Spleen (tissue), 11 donors: ENCODE measurements at regions not wholly inside any gene's neighbourhood (a gene's known extent, or its start where the extent isn't known, plus 50 kb on each side); places are given as distances from the start of the nearest gene placed in this dataset.

Experiments used
- DNase-seq: peaks from one replicate; pipeline ENCODE4 v3.0.0-alpha.2; 2020
- H3K27ac ChIP-seq, 8 donors: fragments of 200-600 bp; sonication (generic) in 7 of 8; 1 replicate in 4 of 8; 2 replicates in 4 of 8; pipeline versions ENCODE4 v1.5.0 to v1.8.0; 2016 to 2021; ENCODE audit warnings: inconsistent platforms in 4 of 8, mild to moderate bottlenecking in 4 of 8, moderate library complexity in 1 of 8
- H3K27me3 ChIP-seq, 7 donors: fragments of 200-600 bp; sonication (generic) in 6 of 7; replicated peaks in 1 of 7; 1 replicate in 4 of 7; 2 replicates in 3 of 7; pipeline versions ENCODE4 v1.5.0 to v1.8.0; 2016 to 2021; ENCODE audit warnings: inconsistent platforms in 3 of 7, mild to moderate bottlenecking in 1 of 7
- H3K36me3 ChIP-seq, 6 donors: fragments of 200-600 bp; sonication (generic) in 5 of 6; 1 replicate in 4 of 6; 2 replicates in 2 of 6; pipeline versions ENCODE4 v1.5.0 to v1.8.0; 2016 to 2021; ENCODE audit warnings: inconsistent platforms in 2 of 6
- H3K4me1 ChIP-seq, 6 donors: fragments of 200-600 bp; sonication (generic) in 5 of 6; 1 replicate in 3 of 6; 2 replicates in 3 of 6; pipeline versions ENCODE4 v1.5.0 to v1.8.0; 2016 to 2021; ENCODE audit warnings: inconsistent platforms in 3 of 6
- H3K4me3 ChIP-seq, 8 donors: fragments of 200-600 bp; sonication (generic) in 7 of 8; 1 replicate in 4 of 8; 2 replicates in 4 of 8; pipeline versions ENCODE4 v1.5.0 to v1.8.0; 2016 to 2021; ENCODE audit warnings: inconsistent platforms in 4 of 8, mild to moderate bottlenecking in 4 of 8, moderate library complexity in 2 of 8
- H3K9me3 ChIP-seq, 8 donors: fragments of 200-600 bp; sonication (generic) in 7 of 8; 1 replicate in 4 of 8; 2 replicates in 4 of 8; pipeline versions ENCODE4 v1.5.0 to v1.8.0; 2016 to 2021; ENCODE audit warnings: inconsistent platforms in 4 of 8
- POLR2A ChIP-seq, 3 donors: fragments of 450-650 bp; IDR thresholded peaks; one replicate each; pipeline ENCODE4 v1.5.1; 2017; ENCODE audit warnings: antibody characterized with exemption in 3 of 3, mild to moderate bottlenecking in 1 of 3
- POLR2AphosphoS5 ChIP-seq, 3 donors: sonication (generic); formaldehyde crosslinking; IDR thresholded peaks; one replicate each; pipeline ENCODE4 v1.5.1; 2017; ENCODE audit warnings: antibody characterized with exemption in 3 of 3
- WGBS, 5 donors: extraction: QIAGEN DNeasy Blood & Tissue Kit in 3 of 5; methylation state at CpG; one replicate each; pipeline versions ENCODE4 v1.1.5 to v1.1.7; 2013 to 2018; 5-methylcytosine and 5-hydroxymethylcytosine counted together
- intact Hi-C: fragments of 100-400 bp; cut with DNase I; formaldehyde crosslinking; loops from one replicate; pipeline ENCODE4 v1.15.0; 2023; ENCODE audit warnings: low total_unique reads
- TF ChIP-seq, protein P1 (sequence below), 11 experiments: fragments of 200-600 bp in 7 of 11; fragments of 450-650 bp in 4 of 11; sonication (generic) in 4 of 11; IDR thresholded peaks in 8 of 11; conservative IDR thresholded peaks in 3 of 11; 1 replicate in 7 of 11; 2 replicates in 4 of 11; pipeline versions ENCODE4 v1.4.0 to v1.8.0; 2016 to 2021; ENCODE audit warnings: antibody characterized with exemption in 11 of 11, inconsistent platforms in 4 of 11, mild to moderate bottlenecking in 1 of 11
- donor health status: healthy with polysubstance abuse.
- donor health status: DM: no; HTN: no; CAD: no; lungs with moderate emphysema.
- donor health status: DM: no; HTN: no; CAD: no.
- donor health status: Bipolar disorder and iron deficiency.
- donor health status: healthy.
- donor health status: DM: no; HTN: no; CAD: no.
- donor health status: DM: yes; HTN: yes; CAD: no.

DNA sequence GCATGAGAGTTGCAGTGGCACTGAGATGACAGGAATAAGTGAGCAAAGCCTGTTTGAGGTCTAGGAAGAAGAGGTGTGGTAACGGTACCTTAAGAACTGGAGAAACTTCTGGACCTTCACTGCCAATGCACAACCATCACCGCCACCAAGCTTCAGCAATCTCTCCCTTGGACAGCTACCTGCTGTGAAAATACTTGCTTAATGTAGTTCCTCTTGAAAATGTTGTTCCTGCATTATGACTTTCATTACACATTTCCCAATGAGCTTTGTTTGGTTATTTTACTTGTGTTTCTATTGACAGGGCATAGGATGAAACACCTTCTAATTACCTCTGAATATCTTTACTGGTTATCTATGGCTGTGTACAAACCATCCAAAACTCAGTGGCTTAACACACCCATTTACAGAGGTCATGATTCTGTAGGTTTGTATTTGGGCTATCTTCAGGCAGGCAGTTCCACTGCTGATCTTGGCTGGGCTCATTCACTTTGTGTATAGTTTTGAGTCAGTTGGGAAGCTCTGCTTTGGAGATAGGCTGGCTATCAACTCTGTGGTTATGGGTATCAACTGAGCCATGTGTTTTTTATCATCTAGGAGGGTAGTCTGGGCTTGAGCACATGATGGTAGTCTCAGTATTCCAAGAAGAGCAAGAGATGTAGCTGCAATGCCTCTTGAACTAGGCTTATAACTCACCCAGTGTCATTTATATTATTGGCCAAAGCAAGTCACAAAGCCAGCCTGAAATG lies 149.4 kb downstream of the ELAVL4 start:
- no peak for DNase-seq
- Histone ChIP-seq H3K4me1 (no peaks in the 10 kb centered on the region), H3K4me3 (no peak overlapping the region), H3K36me3 (no peaks in the 10 kb centered on the region), H3K27ac (no peak overlapping the region), H3K9me3 (no peaks in the 10 kb centered on the region), H3K27me3 (peaks cover 0 to 7% (median 0%) of the 10 kb centered on the region in 7 donors)
- TF ChIP-seq, protein P1, sequence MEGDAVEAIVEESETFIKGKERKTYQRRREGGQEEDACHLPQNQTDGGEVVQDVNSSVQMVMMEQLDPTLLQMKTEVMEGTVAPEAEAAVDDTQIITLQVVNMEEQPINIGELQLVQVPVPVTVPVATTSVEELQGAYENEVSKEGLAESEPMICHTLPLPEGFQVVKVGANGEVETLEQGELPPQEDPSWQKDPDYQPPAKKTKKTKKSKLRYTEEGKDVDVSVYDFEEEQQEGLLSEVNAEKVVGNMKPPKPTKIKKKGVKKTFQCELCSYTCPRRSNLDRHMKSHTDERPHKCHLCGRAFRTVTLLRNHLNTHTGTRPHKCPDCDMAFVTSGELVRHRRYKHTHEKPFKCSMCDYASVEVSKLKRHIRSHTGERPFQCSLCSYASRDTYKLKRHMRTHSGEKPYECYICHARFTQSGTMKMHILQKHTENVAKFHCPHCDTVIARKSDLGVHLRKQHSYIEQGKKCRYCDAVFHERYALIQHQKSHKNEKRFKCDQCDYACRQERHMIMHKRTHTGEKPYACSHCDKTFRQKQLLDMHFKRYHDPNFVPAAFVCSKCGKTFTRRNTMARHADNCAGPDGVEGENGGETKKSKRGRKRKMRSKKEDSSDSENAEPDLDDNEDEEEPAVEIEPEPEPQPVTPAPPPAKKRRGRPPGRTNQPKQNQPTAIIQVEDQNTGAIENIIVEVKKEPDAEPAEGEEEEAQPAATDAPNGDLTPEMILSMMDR (IDR thresholded peaks at IDR 0.05 in 8 of 11, conservative IDR thresholded peaks at IDR 0.05 in 3 of 11), result no peak
- intact Hi-C loops, result no loop called here
- WGBS, 5 donors, result 80 to 91% (median 84%) methylated on average over 2 of the region's 2 CpGs

DNA sequence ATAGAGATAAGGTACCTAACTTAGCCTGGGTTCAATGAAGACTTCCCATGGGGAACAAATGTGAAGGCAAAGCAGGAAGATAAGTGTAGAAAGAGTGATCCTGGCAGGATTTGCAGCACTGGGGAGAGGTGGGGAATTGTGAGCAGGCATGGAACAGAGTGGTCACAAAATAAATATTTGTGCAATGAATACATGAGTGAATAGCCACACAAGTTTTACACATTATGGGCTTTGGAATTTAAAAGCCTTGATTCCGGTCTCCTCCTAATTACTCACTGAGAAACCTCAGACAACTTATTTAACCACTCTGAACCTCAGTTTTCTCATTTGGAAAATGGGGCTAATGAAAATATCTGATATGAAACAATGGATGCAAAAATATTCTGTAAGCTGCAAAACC lies 148.3 kb downstream of the ELAVL4 start:
- DNase-seq, result no peak
- H3K27me3 ChIP-seq, result peaks cover 0 to 7% (median 0%) of the 10 kb centered on the region in 7 donors
- 79 to 95% (median 91%) methylated on average over 1 of the region's 1 CpG for WGBS, 5 donors
- H3K4me3 ChIP-seq, result no peak overlapping the region
- H3K27ac ChIP-seq, result no peak overlapping the region
- intact Hi-C loops, result no loop called here
- H3K9me3 ChIP-seq, result no peaks in the 10 kb centered on the region
- peaks cover 0 to 3% (median 0%) of the 10 kb centered on the region in 6 donors for H3K4me1 ChIP-seq
- no peaks in the 10 kb centered on the region for H3K36me3 ChIP-seq
- TF ChIP-seq POLR2AphosphoS5 (IDR thresholded peaks at IDR 0.05) (no peak), POLR2A (IDR thresholded peaks at IDR 0.05) (no peak)
- TF ChIP-seq, protein P1 (IDR thresholded peaks at IDR 0.05 in 8 of 11, conservative IDR thresholded peaks at IDR 0.05 in 3 of 11), result no peak
